Stromal cell of bone marrow (primary cell): ENCODE measurements at regions not wholly inside any gene's neighbourhood (a gene's known extent, or its start where the extent isn't known, plus 50 kb on each side); places are given as distances from the start of the nearest gene placed in this dataset.
"Not testable (repeated sequence)": the region's sequence is repeated elsewhere in the genome, so short reads cannot be mapped to it uniquely, and the experiment has no call there.

ENCODE experiments used
- DNase-seq: peaks from one replicate; pipeline ENCODE4 v3.0.0-alpha.2; 2012; ENCODE audit warnings: low read depth

DNA sequence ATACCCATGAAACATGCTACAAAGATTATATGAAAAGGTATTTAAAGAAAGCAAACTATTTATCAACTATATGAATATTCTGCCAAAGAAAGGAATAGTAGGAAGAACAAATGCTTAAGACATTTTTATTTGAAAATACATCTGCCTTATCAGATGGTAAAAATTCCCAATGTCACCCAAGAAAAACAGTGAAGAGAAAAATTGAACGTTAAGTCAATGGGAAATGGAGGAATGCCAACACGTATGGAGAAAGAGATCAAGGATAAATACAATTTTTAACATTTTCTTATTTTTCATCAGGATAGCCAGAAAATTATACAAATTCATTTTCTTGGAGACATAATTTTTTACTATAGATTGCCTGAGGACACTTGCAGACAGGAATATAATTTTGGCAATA lies 394.2 kb downstream of the ZEB2 start:
- DNase-seq: no peak

DNA sequence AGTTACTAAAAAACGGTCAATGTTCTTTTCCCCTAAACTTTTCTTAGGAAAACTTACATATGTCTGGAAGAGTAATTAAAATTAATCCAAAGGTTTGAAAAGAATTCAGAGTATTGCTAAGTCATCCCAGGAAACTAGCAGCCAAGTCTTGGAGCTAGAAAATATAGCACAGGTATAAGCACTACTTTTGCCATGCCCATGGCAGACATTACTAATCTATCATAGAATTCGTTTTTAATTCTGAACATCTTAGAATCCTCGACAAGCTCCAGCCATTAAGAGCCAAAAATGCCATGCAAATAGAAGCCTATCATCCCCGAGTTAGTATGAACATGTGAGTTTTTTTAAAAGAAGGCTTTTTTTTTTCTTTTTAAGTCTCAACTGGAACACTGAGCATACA lies 395.0 kb downstream of the ZEB2 start:
- no peak for DNase-seq

GRCh38 chr2:144120487-144120886 lies 399.4 kb downstream of the ZEB2 start:
- no peak for DNase-seq

GRCh38 chr2:144117086-144117485 lies 402.8 kb downstream of the ZEB2 start:
- DNase-seq: no peak

GRCh38 chr2:144115739-144116291 lies 404.1 kb downstream of the ZEB2 start:
- no peak for DNase-seq

DNA sequence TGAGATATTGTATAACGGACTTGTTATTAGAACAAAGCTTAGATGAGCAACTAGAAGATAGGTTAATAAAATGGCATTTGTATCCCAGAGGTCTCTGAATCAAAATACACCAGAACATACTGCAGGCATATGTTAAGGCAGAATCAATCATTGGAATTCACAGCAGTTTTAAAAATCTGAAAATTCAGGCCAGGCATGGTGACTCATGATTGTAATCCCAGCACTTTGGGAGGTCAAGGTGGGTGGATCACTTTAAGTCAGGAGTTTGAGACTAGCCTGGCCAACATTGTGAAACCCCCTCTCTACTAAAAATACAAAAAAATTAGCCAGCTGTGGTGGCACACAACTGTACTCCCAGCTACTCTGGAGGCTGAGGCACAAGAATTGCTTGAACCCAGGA lies 405.2 kb downstream of the ZEB2 start:
- DNase-seq: no peak

DNA sequence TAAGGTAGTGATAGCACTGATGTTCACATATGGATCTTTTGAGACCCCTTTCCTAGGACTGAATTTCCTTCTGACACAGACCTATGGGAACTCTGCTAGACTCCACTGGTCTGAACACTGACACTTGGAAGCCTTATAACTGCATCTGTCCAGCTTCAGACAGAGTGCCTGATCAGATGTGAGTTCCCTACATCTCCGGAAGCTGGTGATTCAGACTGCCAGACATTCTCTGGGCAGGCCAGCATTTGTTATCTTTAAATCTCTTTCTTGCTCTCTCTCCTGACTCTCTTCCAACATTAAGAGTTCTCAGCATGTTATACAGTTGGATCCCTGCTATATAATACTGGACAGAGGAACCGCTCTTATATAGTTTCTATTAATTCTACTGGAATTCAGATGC lies 408.5 kb downstream of the ZEB2 start:
- peak; percentile 59 for DNase-seq

GRCh38 chr2:144106104-144106503 lies 413.8 kb downstream of the ZEB2 start:
- not testable (repeated sequence) for DNase-seq

GRCh38 chr2:144102386-144102785 lies 417.5 kb downstream of the ZEB2 start:
- DNase-seq: no peak

GRCh38 chr2:144099780-144100377 lies 420.0 kb downstream of the ZEB2 start:
- DNase-seq: no peak

- DNase-seq: no peak
Observed at GRCh38 chr2:144099340-144099739, 420.6 kb downstream of the ZEB2 start.

DNA sequence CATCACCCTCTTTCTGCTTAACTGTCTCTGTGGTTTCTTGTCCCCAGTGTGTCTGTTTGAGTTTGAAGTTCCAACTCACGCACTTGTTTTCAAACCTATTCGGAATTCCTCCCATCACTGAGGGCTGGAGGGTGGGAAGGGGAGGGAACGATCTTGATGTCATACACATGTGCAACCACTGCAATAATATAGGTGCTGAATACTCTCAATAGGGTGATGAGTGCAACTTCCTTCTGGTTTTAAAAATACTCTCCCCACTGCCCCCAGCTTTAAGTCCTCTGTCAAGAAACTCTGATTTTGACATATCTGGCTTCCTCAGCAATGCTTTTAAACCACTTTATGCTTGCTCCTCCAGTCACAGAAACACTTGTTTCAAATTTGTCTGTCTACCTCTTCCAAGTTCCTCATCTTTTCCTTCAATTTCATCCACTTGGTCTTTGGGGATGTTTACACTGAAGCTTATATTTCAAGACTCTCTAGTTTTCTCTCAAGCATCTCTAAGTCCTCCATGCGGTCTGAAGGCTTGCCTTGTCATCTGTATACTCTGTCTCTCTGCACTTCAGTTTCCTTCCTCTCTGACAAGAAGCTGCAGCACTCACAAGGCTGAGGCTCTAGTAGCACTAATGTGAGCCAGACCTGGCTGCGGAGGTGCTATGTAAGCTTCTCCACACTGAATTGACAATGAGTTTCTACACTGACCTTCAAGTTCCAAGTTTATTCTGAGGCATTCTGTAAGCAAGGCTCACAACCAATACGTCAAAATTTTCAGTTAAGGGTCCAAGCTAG lies 422.3 kb downstream of the ZEB2 start:
- no peak for DNase-seq

GRCh38 chr2:144096531-144096930 lies 423.4 kb downstream of the ZEB2 start:
- no peak for DNase-seq

GRCh38 chr2:144094408-144095151 lies 425.3 kb downstream of the ZEB2 start:
- DNase-seq: no peak

DNA sequence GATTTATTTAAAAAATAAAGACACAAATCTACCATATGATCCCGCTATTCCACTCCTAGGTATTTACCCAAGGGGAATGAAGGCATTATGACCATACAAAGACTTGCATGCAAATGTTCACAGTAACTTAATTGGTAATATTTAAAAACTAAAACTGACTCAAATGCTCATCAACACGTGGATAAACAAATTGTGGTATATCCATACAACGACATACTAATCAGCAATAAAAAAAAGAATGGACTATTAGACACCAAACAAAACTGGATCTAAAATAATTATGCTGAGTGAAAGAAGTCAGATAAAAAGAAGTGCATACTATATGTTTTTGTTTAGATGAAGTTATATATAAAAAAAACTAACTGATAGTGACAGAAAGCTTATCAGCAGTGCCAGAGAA lies 428.3 kb downstream of the ZEB2 start:
- no peak for DNase-seq

- no peak for DNase-seq
Observed at GRCh38 chr2:144088863-144089262, 431.1 kb downstream of the ZEB2 start.

DNA sequence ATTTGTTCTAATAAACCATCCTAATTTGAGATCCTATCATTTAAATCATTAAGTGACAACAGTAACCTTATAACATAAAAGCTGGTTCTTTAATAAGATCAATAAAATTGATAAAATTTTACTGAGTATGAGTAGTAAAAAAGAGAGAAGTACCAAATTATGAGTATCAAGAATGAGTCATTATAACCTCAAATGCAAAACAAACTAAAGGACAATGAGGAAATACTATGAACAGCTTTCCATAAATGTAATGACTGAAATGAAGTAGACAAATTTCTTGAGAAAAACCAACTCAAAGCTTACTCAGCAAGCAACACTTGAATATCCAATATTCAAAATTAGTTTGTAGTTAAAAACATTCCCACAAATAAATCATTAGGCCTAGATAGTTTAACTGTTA lies 433.0 kb downstream of the ZEB2 start:
- no peak for DNase-seq

GRCh38 chr2:144085016-144085415 lies 434.9 kb downstream of the ZEB2 start:
- no peak for DNase-seq

GRCh38 chr2:144084114-144084661 lies 435.7 kb downstream of the ZEB2 start:
- peak; percentile 47 for DNase-seq

GRCh38 chr2:144083211-144083610 lies 436.7 kb downstream of the ZEB2 start:
- peak; percentile 72 for DNase-seq

GRCh38 chr2:144082777-144083176 lies 437.1 kb downstream of the ZEB2 start:
- no peak for DNase-seq

- no peak for DNase-seq
Observed at GRCh38 chr2:144082327-144082726, 437.6 kb downstream of the ZEB2 start.

- no peak for DNase-seq
Observed at GRCh38 chr2:144081272-144081671, 438.6 kb downstream of the ZEB2 start.
